ENCODE measurements at regions not wholly inside any gene's neighbourhood (a gene's known extent, or its start where the extent isn't known, plus 50 kb on each side); places are given as distances from the start of the nearest gene placed in this dataset.
"Not testable (repeated sequence)": the region's sequence is repeated elsewhere in the genome, so short reads cannot be mapped to it uniquely, and the experiment has no call there.

GRCh38 chr21:27320868-27321267 is 354.0 kb upstream of the ADAMTS5 start:
- peaks cover 4% of the 10 kb centered on the region for H3K9me3 Mint-ChIP-seq
- H3K4me3 Mint-ChIP-seq, result no peak overlapping the region
- H3K27ac Mint-ChIP-seq (ENCODE audit: unreplicated experiment), result no peak overlapping the region
- no peaks in the 10 kb centered on the region for H3K27me3 Mint-ChIP-seq (ENCODE audit: low read depth)
- H3K4me1 Mint-ChIP-seq, result no peaks in the 10 kb centered on the region
- no peaks in the 10 kb centered on the region for H3K36me3 Mint-ChIP-seq (ENCODE audit: low read depth)
- DNase-seq (ENCODE audit: low read depth, low spot score), result no peak
- TF ChIP-seq CTCF (conservative IDR thresholded peaks at IDR 0.05), result no peak

GRCh38 chr21:27317601-27318000 is 350.7 kb upstream of the ADAMTS5 start:
- not testable (repeated sequence) for H3K36me3 Mint-ChIP-seq (ENCODE audit: low read depth); H3K4me3 Mint-ChIP-seq; H3K27ac Mint-ChIP-seq (ENCODE audit: unreplicated experiment); DNase-seq (ENCODE audit: low read depth, low spot score); H3K9me3 Mint-ChIP-seq; H3K27me3 Mint-ChIP-seq (ENCODE audit: low read depth); H3K4me1 Mint-ChIP-seq

- Mint-ChIP-seq H3K36me3 (ENCODE audit: low read depth) (no peaks in the 10 kb centered on the region), H3K27me3 (ENCODE audit: low read depth) (no peaks in the 10 kb centered on the region), H3K4me3 (no peak overlapping the region), H3K27ac (ENCODE audit: unreplicated experiment) (no peak overlapping the region), H3K4me1 (no peaks in the 10 kb centered on the region), H3K9me3 (peaks cover 6% of the 10 kb centered on the region)
- no peak for TF ChIP-seq CTCF (conservative IDR thresholded peaks at IDR 0.05)
- no peak for DNase-seq (ENCODE audit: low read depth, low spot score)
Observed at GRCh38 chr21:27315373-27315772, 348.5 kb upstream of the ADAMTS5 start.

GRCh38 chr21:27314131-27314530 is 347.2 kb upstream of the ADAMTS5 start:
- no peaks in the 10 kb centered on the region for H3K36me3 Mint-ChIP-seq (ENCODE audit: low read depth)
- no peak for DNase-seq (ENCODE audit: low read depth, low spot score)
- TF ChIP-seq CTCF (conservative IDR thresholded peaks at IDR 0.05), result no peak
- H3K4me3 Mint-ChIP-seq, result no peak overlapping the region
- H3K4me1 Mint-ChIP-seq, result no peaks in the 10 kb centered on the region
- H3K9me3 Mint-ChIP-seq, result peaks cover 6% of the 10 kb centered on the region
- no peak overlapping the region for H3K27ac Mint-ChIP-seq (ENCODE audit: unreplicated experiment)
- no peaks in the 10 kb centered on the region for H3K27me3 Mint-ChIP-seq (ENCODE audit: low read depth)

- H3K4me1 Mint-ChIP-seq, result no peaks in the 10 kb centered on the region
- peaks cover 2% of the 10 kb centered on the region for H3K9me3 Mint-ChIP-seq
- TF ChIP-seq CTCF (conservative IDR thresholded peaks at IDR 0.05), result no peak
- no peak overlapping the region for H3K4me3 Mint-ChIP-seq
- H3K27me3 Mint-ChIP-seq (ENCODE audit: low read depth), result no peaks in the 10 kb centered on the region
- DNase-seq (ENCODE audit: low read depth, low spot score), result no peak
- no peaks in the 10 kb centered on the region for H3K36me3 Mint-ChIP-seq (ENCODE audit: low read depth)
- no peak overlapping the region for H3K27ac Mint-ChIP-seq (ENCODE audit: unreplicated experiment)
Observed at GRCh38 chr21:27306791-27307775, 340.2 kb upstream of the ADAMTS5 start.

- TF ChIP-seq CTCF (conservative IDR thresholded peaks at IDR 0.05), result no peak
- H3K4me1 Mint-ChIP-seq, result no peaks in the 10 kb centered on the region
- no peaks in the 10 kb centered on the region for H3K27me3 Mint-ChIP-seq (ENCODE audit: low read depth)
- H3K36me3 Mint-ChIP-seq (ENCODE audit: low read depth), result no peaks in the 10 kb centered on the region
- H3K9me3 Mint-ChIP-seq, result peaks cover 2% of the 10 kb centered on the region
- no peak overlapping the region for H3K4me3 Mint-ChIP-seq
- DNase-seq (ENCODE audit: low read depth, low spot score), result no peak
- no peak overlapping the region for H3K27ac Mint-ChIP-seq (ENCODE audit: unreplicated experiment)
Observed at GRCh38 chr21:27306206-27306605, 339.3 kb upstream of the ADAMTS5 start.

All from neural crest cell (in vitro differentiated cells).